ENCODE measurements at regions not wholly inside any gene's neighbourhood (a gene's known extent, or its start where the extent isn't known, plus 50 kb on each side); places are given as distances from the start of the nearest gene placed in this dataset.

GRCh38 chr3:29128001-29128400 lies 152.9 kb upstream of the RBMS3 start:
- no peak overlapping the region for H3K4me2 ChIP-seq (ENCODE audit: low read length)
- H4K20me1 ChIP-seq (ENCODE audit: insufficient read depth): no peaks in the 10 kb centered on the region
- DNase-seq (ENCODE audit: low read depth, low spot score): no peak
- H3K4me1 ChIP-seq (ENCODE audit: control insufficient read depth in 1 of 2, insufficient read depth in 2 of 2, low read length in 2 of 2): no peaks in the 10 kb centered on the region
- H2AFZ ChIP-seq (ENCODE audit: low read depth, low read length, poor library complexity, severe bottlenecking): no peak overlapping the region
- no peak overlapping the region for H3K4me3 ChIP-seq (replicated peaks in 1 of 2; ENCODE audit: low read depth in 1 of 2, low read length in 2 of 2)
- no peak overlapping the region for H3K27ac ChIP-seq (ENCODE audit: low read depth, low read length)
- CTCF ChIA-PET: no interaction called here
- no peak for ATAC-seq
- no peaks in the 10 kb centered on the region for H3K27me3 ChIP-seq (ENCODE audit: insufficient read depth, low read length)
- no TSS peak for BruUV-seq (replicated peaks)
- POLR2A ChIA-PET: no interaction called here
- H3K9me3 ChIP-seq (ENCODE audit: control insufficient read depth in 1 of 2, insufficient read depth in 1 of 2, low read depth in 1 of 2, low read length in 2 of 2): no peaks in the 10 kb centered on the region
- TF ChIP-seq ELF1 (IDR thresholded peaks at IDR 0.05; ENCODE audit: borderline replicate concordance, low read depth) (no peak), SRF (IDR thresholded peaks at IDR 0.05; ENCODE audit: low read depth) (no peak), JUND (IDR thresholded peaks at IDR 0.05) (no peak), EZH2 (IDR thresholded peaks at IDR 0.05) (no peak), RAD21 (IDR thresholded peaks at IDR 0.05; ENCODE audit: low read depth) (no peak), SP1 (IDR thresholded peaks at IDR 0.05; ENCODE audit: low read depth) (no peak), CTCF (IDR thresholded peaks at IDR 0.05 in 2 of 3, conservative IDR thresholded peaks at IDR 0.05 in 1 of 3; ENCODE audit: borderline replicate concordance in 1 of 3, insufficient read depth in 1 of 3, low read depth in 2 of 3, low read length in 2 of 3) (no peak), CEBPB (IDR thresholded peaks at IDR 0.05; ENCODE audit: low read depth) (no peak), POLR2AphosphoS5 (IDR thresholded peaks at IDR 0.05; ENCODE audit: low read depth, low read length) (no peak), REST (IDR thresholded peaks at IDR 0.05; ENCODE audit: low read depth) (no peak), POLR2A (IDR thresholded peaks at IDR 0.05; ENCODE audit: borderline replicate concordance, extremely low read depth, insufficient read depth, insufficient read length) (no peak), YY1 (IDR thresholded peaks at IDR 0.05; ENCODE audit: extremely low read depth, insufficient replicate concordance, low read depth, low read length) (no peak), ZFX (IDR thresholded peaks at IDR 0.05) (no peak), CBX3 (IDR thresholded peaks at IDR 0.05; ENCODE audit: low read depth) (no peak), MAX (IDR thresholded peaks at IDR 0.05) (no peak), EGR1 (IDR thresholded peaks at IDR 0.05; ENCODE audit: low read depth) (no peak), SIN3A (IDR thresholded peaks at IDR 0.05; ENCODE audit: low read depth) (no peak)
- no peaks in the 10 kb centered on the region for H3K9me2 ChIP-seq (ENCODE audit: insufficient read depth)
- intact Hi-C loops (cut with micrococcal nuclease): no loop called here
- no peak overlapping the region for H3K9ac ChIP-seq (ENCODE audit: low read length)
- no peaks in the 10 kb centered on the region for H3K79me2 ChIP-seq (ENCODE audit: insufficient read depth, low read length)
- H3K36me3 ChIP-seq (ENCODE audit: control insufficient read depth in 1 of 2, insufficient read depth in 2 of 2, low read length in 2 of 2): no peaks in the 10 kb centered on the region
- RAD21 ChIA-PET (ENCODE audit: low non-redundant PET in 1 of 2, low total read pairs in 2 of 2, uncharacterized antibody in 2 of 2, unreplicated experiment in 2 of 2): no interaction called here

Data from HCT116 (cell line).